Memory B cell (primary cell): ENCODE measurements at regions not wholly inside any gene's neighbourhood (a gene's known extent, or its start where the extent isn't known, plus 50 kb on each side); places are given as distances from the start of the nearest gene placed in this dataset.
"Not testable (repeated sequence)": the region's sequence is repeated elsewhere in the genome, so short reads cannot be mapped to it uniquely, and the experiment has no call there.

Experiments
- ATAC-seq: fragments of 150-1000 bp; cut with Tn5 transposase; 2 replicates; pipeline ENCODE4 v1.10.0; 2021; ENCODE audit warnings: low read depth, mild to moderate bottlenecking, moderate library complexity
- DNase-seq, 2 donors: peaks; one replicate each; pipeline ENCODE4 v3.0.0; 2022; ENCODE audit warnings: low spot score in 2 of 2
- H3K27ac Mint-ChIP-seq: one replicate; pipeline ENCODE4 v1.8.0; 2022; ENCODE audit warnings: mild to moderate bottlenecking, moderate library complexity, mixed read lengths
- H3K27me3 Mint-ChIP-seq: one replicate; pipeline ENCODE4 v1.8.0; 2022; ENCODE audit warnings: mixed read lengths
- H3K36me3 Mint-ChIP-seq: one replicate; pipeline ENCODE4 v1.8.0; 2022; ENCODE audit warnings: mild to moderate bottlenecking, mixed read lengths
- H3K4me1 Mint-ChIP-seq: one replicate; pipeline ENCODE4 v1.8.0; 2022; ENCODE audit warnings: mixed read lengths
- H3K4me3 Mint-ChIP-seq: one replicate; pipeline ENCODE4 v1.8.0; 2022; ENCODE audit warnings: mild to moderate bottlenecking, moderate library complexity, mixed read lengths
- H3K9me3 Mint-ChIP-seq: one replicate; pipeline ENCODE4 v1.8.0; 2022; ENCODE audit warnings: mixed read lengths

DNA sequence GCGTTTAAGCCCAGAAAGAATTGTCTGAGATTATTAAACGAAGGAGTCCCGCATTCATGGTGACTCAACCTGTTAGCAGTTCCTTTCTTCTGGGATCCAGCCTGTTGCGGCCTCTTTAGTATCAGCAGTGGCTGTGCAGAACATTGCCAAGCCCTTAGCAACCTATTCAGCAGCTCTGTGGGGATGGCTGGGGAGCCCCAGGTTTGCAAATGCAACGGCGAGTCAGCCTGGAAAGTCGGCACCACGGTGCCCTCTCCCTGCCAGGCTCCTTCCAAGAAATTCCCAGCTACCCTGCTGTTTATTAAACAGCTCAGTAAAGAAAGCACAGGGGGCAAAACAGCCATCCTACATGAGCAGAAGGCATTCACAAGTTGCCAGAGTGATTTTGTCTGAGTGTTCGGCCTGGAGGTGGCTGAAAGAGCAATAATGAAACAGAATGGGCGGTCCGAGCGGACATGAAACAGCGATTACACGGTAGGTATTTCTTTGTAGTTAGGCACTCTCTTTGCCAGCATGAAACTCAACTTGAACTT, 198.3 kb downstream of the BAMBI start:
- DNase-seq (no peak), ATAC-seq (no peak)
- H3K36me3 Mint-ChIP-seq: no peaks in the 10 kb centered on the region
- H3K9me3 Mint-ChIP-seq: peaks cover 1% of the 10 kb centered on the region
- H3K4me1 Mint-ChIP-seq: no peaks in the 10 kb centered on the region
- no peak overlapping the region for H3K27ac Mint-ChIP-seq
- peaks cover 2% of the 10 kb centered on the region for H3K27me3 Mint-ChIP-seq
- no peak overlapping the region for H3K4me3 Mint-ChIP-seq

DNA sequence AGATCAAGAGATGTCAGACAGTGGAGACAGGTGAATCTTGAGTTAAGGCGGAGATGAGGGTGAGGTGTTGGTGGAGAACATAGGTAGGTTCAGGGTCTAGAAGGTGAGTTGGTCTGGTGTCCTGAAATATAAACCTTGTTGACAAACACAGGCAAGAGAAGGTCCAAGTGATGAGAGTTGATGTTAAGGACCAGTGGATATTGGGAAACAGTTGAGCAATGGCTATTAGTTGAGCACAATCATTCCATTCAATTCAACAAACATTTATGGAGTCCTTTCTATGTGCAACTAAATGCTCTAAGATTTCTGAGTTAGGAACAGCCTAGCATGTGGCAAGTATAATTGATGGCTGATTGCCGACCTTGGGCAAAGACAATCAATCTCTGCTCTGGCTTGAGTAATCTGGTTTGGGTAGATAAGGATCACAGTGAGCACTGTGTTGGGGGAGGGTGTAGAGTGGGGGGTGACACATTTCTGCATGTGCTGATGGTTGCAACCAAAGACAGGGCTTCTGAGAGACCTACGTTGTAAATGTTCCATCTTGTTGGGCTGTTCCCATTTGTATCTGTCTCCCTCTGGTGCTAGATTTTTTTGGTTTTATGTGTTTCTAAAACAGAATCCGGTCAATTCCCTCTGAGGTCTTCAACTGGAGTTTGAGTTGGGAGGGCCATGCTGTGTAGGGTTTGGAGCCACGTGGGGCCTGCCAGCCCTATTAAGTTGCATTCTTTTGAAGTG, 201.1 kb downstream of the BAMBI start:
- H3K27ac Mint-ChIP-seq: no peak overlapping the region
- ATAC-seq (no peak), DNase-seq (no peak)
- no peak overlapping the region for H3K4me3 Mint-ChIP-seq
- no peaks in the 10 kb centered on the region for H3K4me1 Mint-ChIP-seq
- H3K36me3 Mint-ChIP-seq: no peaks in the 10 kb centered on the region
- H3K9me3 Mint-ChIP-seq: peaks cover 1% of the 10 kb centered on the region
- H3K27me3 Mint-ChIP-seq: peaks cover 2% of the 10 kb centered on the region

DNA sequence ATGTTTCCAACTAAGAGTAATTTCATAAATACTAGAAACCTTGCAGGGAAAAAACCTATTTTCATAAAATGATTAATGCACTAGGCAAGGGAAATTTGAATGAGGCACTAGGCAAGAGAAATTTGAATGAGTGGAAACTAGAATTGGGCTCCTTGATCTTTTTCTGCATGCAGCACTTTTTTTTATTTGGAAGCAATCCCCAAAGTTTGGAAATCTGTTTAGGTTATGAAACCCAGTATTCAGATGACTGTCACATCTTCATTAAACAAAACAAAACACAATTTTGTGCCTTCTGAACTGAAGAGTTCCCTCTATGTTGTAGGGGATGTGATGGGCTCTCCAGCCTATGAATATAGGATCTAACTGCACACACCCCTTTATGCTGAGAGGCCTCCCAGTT, 201.9 kb downstream of the BAMBI start:
- ATAC-seq: no peak

DNA sequence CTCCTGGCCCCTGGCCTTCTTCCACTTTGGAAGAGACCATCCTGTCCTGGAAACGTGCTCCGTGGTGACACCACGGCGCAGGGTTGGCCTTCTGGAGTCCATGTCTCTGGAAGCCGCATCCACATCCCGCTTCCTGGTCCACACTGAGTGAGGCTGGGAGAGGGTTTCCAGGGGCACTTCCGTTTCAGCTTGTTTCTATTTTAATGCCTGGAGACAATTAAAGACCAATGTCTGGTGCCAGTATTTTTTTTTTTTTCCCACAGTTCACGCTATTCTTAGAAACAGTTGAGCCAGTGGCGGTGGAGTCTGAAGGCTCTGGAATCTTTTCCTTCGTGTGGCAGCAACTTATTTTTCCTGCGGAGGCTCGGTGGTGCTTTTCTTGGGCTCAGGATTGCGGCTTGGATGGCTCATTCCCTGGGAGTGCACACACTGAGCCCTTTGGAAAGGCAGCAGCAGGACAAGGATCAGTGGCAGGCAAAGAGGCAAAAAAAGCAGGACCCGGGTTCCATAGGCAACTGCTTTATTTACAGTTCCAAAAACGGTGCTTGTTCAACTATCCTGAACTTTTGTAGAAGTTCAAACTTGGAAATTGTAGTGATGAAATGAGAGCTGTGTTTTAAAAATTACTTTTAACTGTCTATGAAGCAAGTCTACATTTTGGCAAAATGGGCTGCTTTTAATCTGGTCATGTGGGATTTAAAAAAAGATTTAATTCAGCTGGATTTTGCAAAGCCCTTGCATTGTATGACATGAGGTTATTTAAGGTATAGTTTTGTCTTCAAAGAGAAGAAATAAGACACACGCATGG, 202.8 kb downstream of the BAMBI start:
- peaks cover 1% of the 10 kb centered on the region for H3K9me3 Mint-ChIP-seq
- H3K27ac Mint-ChIP-seq: no peak overlapping the region
- DNase-seq (no peak), ATAC-seq (no peak)
- H3K4me3 Mint-ChIP-seq: no peak overlapping the region
- H3K4me1 Mint-ChIP-seq: no peaks in the 10 kb centered on the region
- H3K27me3 Mint-ChIP-seq: peaks cover 2% of the 10 kb centered on the region
- H3K36me3 Mint-ChIP-seq: no peaks in the 10 kb centered on the region

More for the DNA sequence above, 201.9 kb downstream of the BAMBI start:
- DNase-seq: no peak
- H3K36me3 Mint-ChIP-seq: no peaks in the 10 kb centered on the region
- peaks cover 2% of the 10 kb centered on the region for H3K27me3 Mint-ChIP-seq
- no peak overlapping the region for H3K4me3 Mint-ChIP-seq
- no peaks in the 10 kb centered on the region for H3K4me1 Mint-ChIP-seq
- no peak overlapping the region for H3K27ac Mint-ChIP-seq
- peaks cover 1% of the 10 kb centered on the region for H3K9me3 Mint-ChIP-seq

DNA sequence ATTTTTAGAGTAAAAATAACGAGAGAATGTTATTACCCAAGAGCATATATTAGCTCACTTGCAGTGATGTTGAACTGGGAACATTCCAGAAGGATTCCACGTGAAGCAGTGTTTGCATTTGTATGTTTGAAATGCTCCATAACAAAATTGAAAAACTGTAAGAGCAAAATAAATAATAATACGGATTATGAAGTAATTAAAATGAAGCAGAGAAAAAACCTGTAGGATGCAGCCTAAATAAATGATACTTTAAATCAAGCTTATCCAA, 203.3 kb downstream of the BAMBI start:
- Mint-ChIP-seq H3K36me3 (no peaks in the 10 kb centered on the region), H3K4me1 (no peaks in the 10 kb centered on the region), H3K4me3 (no peak overlapping the region), H3K27ac (no peak overlapping the region), H3K27me3 (peaks cover 2% of the 10 kb centered on the region), H3K9me3 (peaks cover 1% of the 10 kb centered on the region)
- ATAC-seq (no peak), DNase-seq (no peak)

DNA sequence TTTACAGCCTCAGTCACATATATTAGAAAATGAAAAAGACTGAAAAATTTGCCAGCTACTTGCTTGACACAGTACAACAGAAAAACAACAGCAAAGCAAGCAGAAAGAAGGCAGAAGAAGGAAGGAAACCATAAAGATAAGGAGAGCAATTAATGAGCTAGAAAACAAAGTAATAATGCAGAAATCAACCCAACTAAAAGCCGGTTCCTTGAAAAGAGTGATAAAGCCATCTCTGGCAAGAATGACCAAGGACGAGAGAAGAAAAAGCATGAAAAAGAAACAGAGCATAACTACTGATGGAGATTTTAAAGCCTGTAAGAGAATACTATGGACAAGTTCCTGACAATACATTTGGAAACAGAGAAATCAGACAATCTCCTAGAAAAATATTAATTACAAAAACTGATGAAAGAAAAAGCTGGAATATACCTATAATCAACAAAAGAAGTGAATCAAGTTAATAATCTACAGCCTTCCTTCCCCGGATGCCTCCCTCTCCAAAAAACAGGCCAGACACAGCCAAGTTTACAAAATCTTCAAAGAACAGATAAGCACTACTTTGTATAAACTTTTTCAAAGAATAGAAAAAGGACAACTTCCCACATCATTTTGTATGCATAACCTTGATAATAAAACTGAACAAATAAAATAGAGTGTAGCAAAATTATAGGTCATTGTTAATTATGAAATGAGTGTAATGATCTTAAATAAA, 204.0 kb downstream of the BAMBI start:
- Mint-ChIP-seq H3K27me3 (no peaks in the 10 kb centered on the region), H3K4me1 (no peaks in the 10 kb centered on the region), H3K36me3 (no peaks in the 10 kb centered on the region), H3K27ac (no peak overlapping the region), H3K9me3 (no peaks in the 10 kb centered on the region), H3K4me3 (no peak overlapping the region)
- no peak for DNase-seq
- ATAC-seq: no peak

DNA sequence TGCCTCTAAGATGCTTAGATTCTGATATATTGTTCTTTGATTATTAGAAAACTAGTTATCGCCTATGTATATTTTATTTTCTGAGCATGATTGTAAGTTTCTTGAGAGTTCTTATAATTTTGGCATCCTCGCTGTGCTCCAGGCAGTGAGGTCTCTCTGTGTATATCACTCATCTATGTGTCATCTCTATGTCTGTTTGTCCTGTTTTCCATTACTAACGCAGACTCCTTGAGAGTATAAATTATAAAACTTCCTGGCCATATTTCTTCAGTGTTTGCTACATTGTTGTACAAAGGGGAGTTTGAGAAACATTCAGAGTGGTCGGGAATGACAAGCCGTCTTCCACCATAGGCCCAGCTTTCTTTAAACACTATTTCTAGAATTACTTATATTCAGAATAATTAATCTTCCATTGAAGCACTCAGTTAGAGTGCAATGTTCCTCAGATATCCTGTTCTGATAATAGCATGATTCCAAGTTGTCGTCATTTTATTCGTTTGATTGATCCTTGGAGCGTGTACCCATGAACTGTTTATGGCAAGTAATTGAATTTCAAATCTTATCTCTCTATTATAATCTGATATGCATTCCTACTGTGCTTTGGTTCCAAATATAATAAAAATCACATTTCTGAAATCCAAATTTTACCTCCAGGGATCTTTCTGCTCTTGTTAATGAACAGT, 206.6 kb downstream of the BAMBI start:
- H3K27ac Mint-ChIP-seq: no peak overlapping the region
- DNase-seq: no peak
- no peak for ATAC-seq
- no peaks in the 10 kb centered on the region for H3K36me3 Mint-ChIP-seq
- no peak overlapping the region for H3K4me3 Mint-ChIP-seq
- H3K27me3 Mint-ChIP-seq: no peaks in the 10 kb centered on the region
- no peaks in the 10 kb centered on the region for H3K9me3 Mint-ChIP-seq
- no peaks in the 10 kb centered on the region for H3K4me1 Mint-ChIP-seq

DNA sequence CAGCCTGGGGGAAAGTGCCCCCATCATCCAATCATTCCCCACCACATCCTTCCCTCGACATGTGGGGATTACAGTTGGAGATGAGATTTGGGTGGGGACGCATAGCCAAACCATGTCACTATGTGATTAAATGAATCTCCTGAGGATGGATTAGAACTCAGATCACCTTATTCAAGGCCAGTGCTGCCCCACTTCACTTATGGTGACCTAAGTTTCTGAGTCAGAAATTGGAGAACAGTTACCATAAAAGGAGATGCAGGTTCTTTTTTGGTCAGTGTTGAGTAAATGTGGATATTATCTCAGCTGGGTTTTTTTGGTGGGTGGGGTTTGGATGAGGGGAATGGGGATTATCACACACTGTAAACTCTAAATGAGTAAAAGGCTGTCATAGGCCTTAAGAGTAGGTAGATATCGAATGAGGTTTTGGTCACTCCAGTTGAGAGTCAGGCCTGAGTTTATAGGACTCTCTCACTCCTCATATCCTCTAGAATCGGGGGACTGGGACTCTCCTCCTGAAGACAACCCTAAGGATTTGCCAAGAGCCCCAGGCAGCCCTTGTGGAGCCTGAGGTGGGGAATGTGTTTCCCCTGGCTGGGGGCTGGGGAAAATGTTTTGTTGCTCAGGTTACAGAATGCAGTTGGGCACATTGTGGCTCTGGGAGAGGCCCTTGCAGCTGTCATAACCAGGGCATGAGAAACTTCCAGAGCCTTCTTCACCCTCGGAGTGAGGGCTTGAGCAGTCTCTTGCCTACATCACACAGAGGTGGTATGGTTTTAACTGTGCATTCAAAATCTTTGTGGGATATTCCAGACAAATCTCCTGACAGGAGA, 213.0 kb downstream of the BAMBI start:
- H3K4me1 Mint-ChIP-seq: no peaks in the 10 kb centered on the region
- no peaks in the 10 kb centered on the region for H3K9me3 Mint-ChIP-seq
- no peaks in the 10 kb centered on the region for H3K27me3 Mint-ChIP-seq
- DNase-seq (no peak), ATAC-seq (no peak)
- H3K36me3 Mint-ChIP-seq: no peaks in the 10 kb centered on the region
- H3K4me3 Mint-ChIP-seq: no peak overlapping the region
- no peak overlapping the region for H3K27ac Mint-ChIP-seq

DNA sequence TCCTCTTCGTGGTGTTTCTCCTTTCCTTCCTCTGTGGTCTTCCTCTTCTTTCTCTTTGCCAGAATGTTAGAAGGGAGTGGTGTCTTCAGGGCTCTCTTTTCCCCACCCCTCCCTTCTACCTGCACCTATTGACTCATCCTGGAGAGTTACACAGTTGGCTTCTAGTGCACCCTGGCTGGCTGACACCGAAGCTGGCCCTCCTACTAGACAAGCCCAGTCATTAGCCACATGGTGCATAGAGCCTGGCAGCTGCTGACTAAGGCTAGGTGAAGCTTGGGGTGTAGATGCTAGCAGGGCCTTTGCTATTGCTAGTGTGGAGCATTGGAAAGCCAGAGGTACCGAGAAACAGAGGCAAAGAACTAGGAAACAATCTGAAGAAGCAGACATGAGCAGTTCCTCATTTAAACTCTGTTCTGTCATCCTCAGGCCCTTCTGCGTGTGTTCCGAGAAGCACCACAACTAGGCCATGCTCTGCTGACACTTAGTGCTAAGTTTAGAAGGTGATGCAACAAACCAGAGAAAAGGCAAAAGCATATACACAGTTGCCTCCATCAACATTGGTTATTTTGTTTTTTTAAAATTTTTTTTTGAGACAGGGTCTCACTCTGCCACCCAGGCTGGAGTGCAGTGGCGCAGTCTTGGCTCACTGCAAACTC, 213.9 kb downstream of the BAMBI start:
- ATAC-seq (no peak), DNase-seq (no peak)
- H3K9me3 Mint-ChIP-seq: no peaks in the 10 kb centered on the region
- no peak overlapping the region for H3K4me3 Mint-ChIP-seq
- no peaks in the 10 kb centered on the region for H3K27me3 Mint-ChIP-seq
- H3K36me3 Mint-ChIP-seq: no peaks in the 10 kb centered on the region
- no peaks in the 10 kb centered on the region for H3K4me1 Mint-ChIP-seq
- H3K27ac Mint-ChIP-seq: no peak overlapping the region

DNA sequence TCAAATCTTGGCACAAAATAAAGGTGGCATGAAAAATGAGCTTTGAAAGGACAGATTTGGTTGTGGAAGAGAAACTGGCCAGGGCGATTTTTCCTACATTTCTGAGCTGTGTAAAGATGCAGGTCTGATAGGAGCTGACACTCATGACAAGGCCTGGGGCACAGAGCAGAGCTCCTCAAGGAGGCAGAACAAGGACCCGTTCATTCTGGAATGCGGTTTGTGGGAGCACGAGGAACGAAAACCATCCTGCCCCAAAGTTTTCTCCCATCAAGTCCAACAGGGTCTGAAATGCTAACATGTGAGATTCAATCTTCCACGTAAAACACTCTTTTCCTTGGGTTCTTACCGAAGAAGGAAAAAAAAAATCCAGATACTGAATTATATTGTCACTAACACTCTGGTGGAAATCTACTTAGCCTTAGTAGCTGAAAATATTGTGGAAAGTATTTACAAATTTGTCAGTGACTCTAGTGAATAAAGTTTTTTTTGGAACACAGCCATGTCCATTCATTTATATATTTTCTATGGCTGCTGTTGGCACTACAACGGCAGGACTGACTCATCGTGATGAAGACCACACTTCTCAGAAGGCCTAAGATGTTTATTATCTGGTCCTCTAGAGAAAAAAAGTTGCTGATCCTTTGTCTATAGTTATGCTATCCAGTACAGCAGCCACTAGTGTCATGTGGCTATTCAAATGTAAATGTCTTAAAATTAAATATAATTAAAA, 215.7 kb downstream of the BAMBI start:
- Mint-ChIP-seq H3K9me3 (no peaks in the 10 kb centered on the region), H3K27me3 (no peaks in the 10 kb centered on the region), H3K27ac (no peak overlapping the region), H3K4me1 (no peaks in the 10 kb centered on the region), H3K36me3 (no peaks in the 10 kb centered on the region), H3K4me3 (no peak overlapping the region)
- ATAC-seq (no peak), DNase-seq (no peak)

DNA sequence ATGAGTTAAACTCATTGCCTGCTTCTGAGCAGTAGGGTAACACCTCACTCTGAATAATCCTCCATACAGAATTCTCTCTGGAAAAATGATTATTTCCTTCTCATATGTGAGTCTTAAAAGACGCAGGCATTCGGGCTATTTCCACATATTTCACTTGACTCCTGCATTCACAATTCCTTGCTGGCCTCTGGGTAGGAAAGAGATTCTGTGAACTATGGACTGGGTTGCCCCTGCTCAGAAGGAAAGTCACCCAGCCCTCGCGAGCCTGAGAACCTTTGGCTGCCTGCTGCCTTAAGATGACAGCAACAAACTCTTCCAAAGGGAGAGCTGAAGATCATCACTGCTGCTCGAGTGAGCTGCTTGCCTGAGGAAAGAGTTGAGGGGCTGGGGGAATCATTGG, 216.8 kb downstream of the BAMBI start:
- no peak for ATAC-seq
- no peak overlapping the region for H3K4me3 Mint-ChIP-seq
- no peaks in the 10 kb centered on the region for H3K36me3 Mint-ChIP-seq
- H3K27me3 Mint-ChIP-seq: no peaks in the 10 kb centered on the region
- H3K9me3 Mint-ChIP-seq: no peaks in the 10 kb centered on the region
- DNase-seq: no peak
- no peaks in the 10 kb centered on the region for H3K4me1 Mint-ChIP-seq
- H3K27ac Mint-ChIP-seq: no peak overlapping the region

DNA sequence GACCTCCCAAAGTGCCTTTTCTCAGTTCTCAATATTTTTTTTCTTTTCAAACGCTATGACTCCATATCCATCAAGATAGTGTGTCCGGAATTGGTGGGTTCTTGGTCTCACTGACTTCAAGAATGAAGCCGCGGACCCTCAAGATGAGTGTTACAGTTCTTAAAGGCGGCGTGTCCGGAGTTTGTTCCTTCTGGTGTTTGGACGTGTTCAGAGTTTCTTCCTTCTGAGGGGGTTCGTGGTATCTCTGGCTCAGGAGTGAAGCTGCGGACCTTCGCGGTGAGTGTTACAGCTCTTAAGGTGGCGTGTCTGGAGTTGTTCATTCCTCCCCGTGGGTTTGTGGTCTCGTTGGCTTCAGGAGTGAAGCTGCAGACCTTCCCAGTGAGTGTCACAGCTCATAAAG, 218.3 kb downstream of the BAMBI start:
- H3K9me3 Mint-ChIP-seq, H3K4me3 Mint-ChIP-seq, DNase-seq, H3K4me1 Mint-ChIP-seq, H3K27ac Mint-ChIP-seq, H3K36me3 Mint-ChIP-seq, H3K27me3 Mint-ChIP-seq, ATAC-seq: not testable (repeated sequence)
